Epithelial cell of proximal tubule (primary cell): ENCODE measurements at regions not wholly inside any gene's neighbourhood (a gene's known extent, or its start where the extent isn't known, plus 50 kb on each side); places are given as distances from the start of the nearest gene placed in this dataset.

ENCODE experiments used
- DNase-seq: peaks from one replicate; pipeline ENCODE4 v3.0.0-alpha.2; 2011; ENCODE audit warnings: low read depth
- H3K4me3 ChIP-seq: 2 replicates; pipeline ENCODE4 v1.5.1; 2011; ENCODE audit warnings: low read depth, mild to moderate bottlenecking, low read length
- CTCF ChIP-seq: conservative IDR thresholded peaks from 2 replicates; pipeline ENCODE4 v1.5.1; 2012; ENCODE audit warnings: low read depth, mild to moderate bottlenecking, low read length

GRCh38 chr1:47703981-47704596, 266.2 kb downstream of the FOXD2 start:
- no peak overlapping the region for H3K4me3 ChIP-seq
- no peak for DNase-seq
- peak; percentile 50 for TF ChIP-seq CTCF

GRCh38 chr1:47705517-47706130, 267.8 kb downstream of the FOXD2 start:
- H3K4me3 ChIP-seq = no peak overlapping the region
- DNase-seq = no peak
- TF ChIP-seq CTCF = no peak

- DNase-seq = no peak
- TF ChIP-seq CTCF = no peak
- no peak overlapping the region for H3K4me3 ChIP-seq
Measured at GRCh38 chr1:47707503-47707902, 269.7 kb downstream of the FOXD2 start.

GRCh38 chr1:47708019-47708535, 270.2 kb downstream of the FOXD2 start:
- no peak for TF ChIP-seq CTCF
- no peak overlapping the region for H3K4me3 ChIP-seq
- DNase-seq = no peak

- DNase-seq = no peak
- TF ChIP-seq CTCF = no peak
- no peak overlapping the region for H3K4me3 ChIP-seq
Measured at GRCh38 chr1:47708658-47709018, 270.8 kb downstream of the FOXD2 start.

- peak overlapping the region; percentile 44 for H3K4me3 ChIP-seq
- TF ChIP-seq CTCF = peak; percentile 31
- no peak for DNase-seq
Measured at GRCh38 chr1:47709019-47709871, 271.4 kb downstream of the FOXD2 start.
